ENCODE measurements at regions not wholly inside any gene's neighbourhood (a gene's known extent, or its start where the extent isn't known, plus 50 kb on each side); places are given as distances from the start of the nearest gene placed in this dataset.
A peak's percentile ranks its signal among the peaks of the same experiment; 100 is the strongest.

GRCh38 chr3:178308771-178309170, 227.5 kb upstream of the KCNMB2 start:
- no peak for DNase-seq
- H3K27ac ChIP-seq = no peak overlapping the region
- H3K9me3 ChIP-seq = no peaks in the 10 kb centered on the region
- H3K27me3 ChIP-seq = no peaks in the 10 kb centered on the region
- TF ChIP-seq POLR2AphosphoS5 (IDR thresholded peaks at IDR 0.05) = peak in 1 of 4 donors; percentile 54
- no peak for TF ChIP-seq EP300 (IDR thresholded peaks at IDR 0.05)
- no peak for TF ChIP-seq POLR2A (IDR thresholded peaks at IDR 0.05)
- H3K4me3 ChIP-seq = no peak overlapping the region
- WGBS, 2 donors = 69 to 89% methylated on average over 2 of the region's 2 CpGs
- H3K4me1 ChIP-seq = no peaks in the 10 kb centered on the region
- intact Hi-C loops (cut with DNase I) = no loop called here
- no peaks in the 10 kb centered on the region for H3K36me3 ChIP-seq

DNA sequence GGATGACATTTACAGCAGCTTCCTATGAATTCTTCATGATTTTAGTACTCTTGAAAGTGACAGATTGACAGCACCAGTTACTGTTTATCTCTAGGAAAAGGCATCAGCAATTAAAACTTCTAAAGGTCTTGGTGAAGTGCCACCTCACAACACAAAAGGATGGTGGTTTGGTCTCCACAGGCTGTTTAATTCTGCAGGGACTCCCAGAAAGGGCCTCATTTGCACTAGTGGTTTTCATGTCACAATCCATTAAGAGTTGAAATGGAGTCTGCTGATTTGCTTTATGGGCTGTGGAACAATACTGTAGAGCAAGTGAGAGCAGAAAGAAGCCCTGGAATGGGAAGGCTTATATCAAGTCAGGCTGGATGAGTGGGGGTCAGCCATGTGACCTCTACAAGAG, 225.3 kb upstream of the KCNMB2 start:
- Histone ChIP-seq H3K4me3 (no peak overlapping the region), H3K9me3 (no peaks in the 10 kb centered on the region), H3K27ac (no peak overlapping the region), H3K36me3 (no peaks in the 10 kb centered on the region), H3K27me3 (no peaks in the 10 kb centered on the region), H3K4me1 (no peaks in the 10 kb centered on the region)
- no peak for TF ChIP-seq POLR2AphosphoS5 (IDR thresholded peaks at IDR 0.05)
- no peak for TF ChIP-seq EP300 (IDR thresholded peaks at IDR 0.05)
- no peak for TF ChIP-seq CTCF (IDR thresholded peaks at IDR 0.05)
- no peak for DNase-seq
- intact Hi-C loops (cut with DNase I) = no loop called here

- TF ChIP-seq EP300 (IDR thresholded peaks at IDR 0.05) (no peak), CTCF (IDR thresholded peaks at IDR 0.05) (no peak), POLR2AphosphoS5 (IDR thresholded peaks at IDR 0.05) (no peak), POLR2A (IDR thresholded peaks at IDR 0.05) (no peak)
- DNase-seq = no peak
- Histone ChIP-seq H3K36me3 (no peaks in the 10 kb centered on the region), H3K27me3 (no peaks in the 10 kb centered on the region), H3K27ac (no peak overlapping the region), H3K4me3 (no peak overlapping the region), H3K4me1 (peaks cover 0 to 9% (median 0%) of the 10 kb centered on the region in 4 donors), H3K9me3 (no peaks in the 10 kb centered on the region)
- 91 to 98% methylated on average over 1 of the region's 1 CpG for WGBS, 2 donors
- intact Hi-C loops (cut with DNase I) = no loop called here
Measured at GRCh38 chr3:178313716-178314115, 222.5 kb upstream of the KCNMB2 start.

DNA sequence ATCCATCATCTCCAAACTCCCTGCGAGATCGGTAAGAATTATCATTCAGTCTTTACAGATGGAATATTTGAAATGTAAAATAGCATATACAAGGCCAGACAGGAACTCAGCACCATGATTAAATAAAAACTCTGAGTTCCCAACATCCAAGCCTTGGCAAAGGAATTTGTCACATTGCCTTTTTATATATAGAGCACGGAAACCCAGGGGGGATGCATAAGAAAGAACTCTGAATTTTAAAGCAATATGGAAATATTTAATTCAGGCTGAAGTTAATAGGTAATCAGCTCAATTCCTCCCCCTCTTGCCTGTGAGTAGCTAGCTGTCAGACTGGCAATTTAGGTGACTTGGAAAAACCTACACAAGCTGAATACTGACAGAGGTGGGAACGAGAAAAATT, 217.9 kb upstream of the KCNMB2 start:
- H3K9me3 ChIP-seq = no peaks in the 10 kb centered on the region
- no peaks in the 10 kb centered on the region for H3K27me3 ChIP-seq
- H3K4me1 ChIP-seq = peaks cover 0 to 35% (median 20%) of the 10 kb centered on the region in 4 donors
- H3K36me3 ChIP-seq = no peaks in the 10 kb centered on the region
- H3K27ac ChIP-seq = no peak overlapping the region
- WGBS, 2 donors = 95 to 96% methylated on average over 4 of the region's 4 CpGs
- no peak for DNase-seq
- TF ChIP-seq POLR2AphosphoS5 (IDR thresholded peaks at IDR 0.05) = no peak
- TF ChIP-seq EP300 (IDR thresholded peaks at IDR 0.05) = no peak
- no peak for TF ChIP-seq CTCF (IDR thresholded peaks at IDR 0.05)
- no peak for TF ChIP-seq POLR2A (IDR thresholded peaks at IDR 0.05)
- H3K4me3 ChIP-seq = no peak overlapping the region
- intact Hi-C loops (cut with DNase I) = no loop called here

DNA sequence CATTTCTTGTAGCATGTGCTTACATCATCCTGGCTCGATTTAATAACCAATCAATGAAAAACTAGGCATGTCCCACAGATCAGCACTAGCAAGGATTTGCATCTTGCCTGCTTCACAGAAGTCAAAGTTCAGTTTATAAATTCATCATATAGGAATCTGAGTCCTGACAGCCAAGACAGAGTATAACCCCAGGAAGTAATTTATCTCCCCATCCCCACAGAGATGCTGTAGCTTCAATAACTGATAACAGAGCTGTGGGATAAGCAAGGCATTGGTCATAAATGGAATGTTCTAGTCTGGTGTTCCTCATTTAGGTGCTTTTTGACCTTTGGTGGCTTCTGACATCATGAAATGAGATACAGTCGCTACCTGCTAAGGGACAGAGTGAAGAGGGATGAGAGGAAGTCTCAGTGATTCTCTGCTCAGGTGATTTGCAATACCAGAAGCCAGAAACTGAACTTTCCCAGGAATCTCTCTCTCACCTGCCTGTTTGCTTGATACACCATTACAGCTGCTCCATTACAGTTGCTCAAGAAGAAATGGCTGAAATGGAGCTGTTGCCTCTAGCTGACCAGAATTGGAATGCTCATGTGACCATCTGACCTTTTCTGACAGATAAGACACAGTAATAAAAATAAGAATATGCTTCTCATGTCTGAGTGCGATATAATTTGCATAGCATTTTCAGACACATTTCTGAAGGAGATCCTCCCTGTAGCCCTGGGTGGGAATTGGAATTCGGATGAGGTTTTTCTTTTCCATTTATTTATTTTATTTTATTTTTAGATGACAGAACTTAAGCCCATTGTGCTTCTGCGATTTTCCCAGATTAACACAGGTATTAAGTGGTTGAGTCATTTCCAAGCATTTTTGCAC, 217.1 kb upstream of the KCNMB2 start:
- DNase-seq = no peak
- no peaks in the 10 kb centered on the region for H3K36me3 ChIP-seq
- TF ChIP-seq CTCF (IDR thresholded peaks at IDR 0.05) (no peak), EP300 (IDR thresholded peaks at IDR 0.05) (no peak), POLR2AphosphoS5 (IDR thresholded peaks at IDR 0.05) (no peak), POLR2A (IDR thresholded peaks at IDR 0.05) (no peak)
- intact Hi-C loops (cut with DNase I) = no loop called here
- no peak overlapping the region for H3K4me3 ChIP-seq
- peaks cover 0 to 35% (median 20%) of the 10 kb centered on the region in 4 donors for H3K4me1 ChIP-seq
- peak overlapping the region in 1 of 4 donors; percentile 64 for H3K27ac ChIP-seq
- H3K27me3 ChIP-seq = no peaks in the 10 kb centered on the region
- WGBS, 2 donors = 82 to 90% methylated on average over 5 of the region's 5 CpGs
- no peaks in the 10 kb centered on the region for H3K9me3 ChIP-seq
